Trophoblast cell (in vitro differentiated cells and primary cell): ENCODE measurements at regions not wholly inside any gene's neighbourhood (a gene's known extent, or its start where the extent isn't known, plus 50 kb on each side); places are given as distances from the start of the nearest gene placed in this dataset.

Experiments
- DNase-seq, 2 donors: peaks; one replicate each; pipeline ENCODE4 v3.0.0-alpha.2; 2016
- H2AFZ ChIP-seq: 2 replicates; pipeline ENCODE4 v1.6.1; 2013; ENCODE audit warnings: low read length, moderate library complexity, mild to moderate bottlenecking; ENCODE audit not compliant: insufficient read depth, poor library complexity
- H2AK5ac ChIP-seq: 2 replicates; pipeline ENCODE4 v1.6.1; 2013; ENCODE audit warnings: mild to moderate bottlenecking, low read length
- H2BK120ac ChIP-seq: 2 replicates; pipeline ENCODE4 v1.6.1; 2013; ENCODE audit warnings: low read length, mild to moderate bottlenecking, moderate library complexity; ENCODE audit not compliant: insufficient read depth, poor library complexity
- H2BK12ac ChIP-seq: 2 replicates; pipeline ENCODE4 v1.6.1; 2013; ENCODE audit warnings: mild to moderate bottlenecking, low read length, moderate library complexity
- H2BK5ac ChIP-seq: 2 replicates; pipeline ENCODE4 v1.6.1; 2013; ENCODE audit warnings: low read length, low read depth, moderate library complexity, mild to moderate bottlenecking; ENCODE audit not compliant: poor library complexity
- H3K14ac ChIP-seq: 2 replicates; pipeline ENCODE4 v1.6.1; 2013; ENCODE audit warnings: mild to moderate bottlenecking, low read length
- H3K18ac ChIP-seq: 2 replicates; pipeline ENCODE4 v1.6.1; 2013; ENCODE audit warnings: mild to moderate bottlenecking, low read length
- H3K23ac ChIP-seq: 2 replicates; pipeline ENCODE4 v1.6.1; 2013; ENCODE audit warnings: low read length
- H3K27ac ChIP-seq: 2 replicates; pipeline ENCODE4 v1.5.1; 2013; ENCODE audit warnings: low read depth, mild to moderate bottlenecking, inconsistent platforms, low read length, moderate library complexity
- H3K27me3 ChIP-seq: 2 replicates; pipeline ENCODE4 v1.6.1; 2013; ENCODE audit warnings: inconsistent platforms, mild to moderate bottlenecking, low read length, moderate library complexity; ENCODE audit not compliant: insufficient read depth
- H3K36me3 ChIP-seq, 2 experiments: 1 replicate in 1 of 2; 2 replicates in 1 of 2; pipeline ENCODE4 v1.6.1; 2013; ENCODE audit warnings: low read length in 2 of 2, mild to moderate bottlenecking in 2 of 2, moderate library complexity in 1 of 2; ENCODE audit not compliant: insufficient read depth in 2 of 2, control insufficient read depth in 1 of 2
- H3K4ac ChIP-seq: 2 replicates; pipeline ENCODE4 v1.6.1; 2013; ENCODE audit warnings: low read depth, mild to moderate bottlenecking, low read length, moderate library complexity
- H3K4me1 ChIP-seq, 2 experiments: 1 replicate in 1 of 2; 2 replicates in 1 of 2; pipeline ENCODE4 v1.6.1; 2013; ENCODE audit warnings: low read length in 2 of 2, mild to moderate bottlenecking in 2 of 2, moderate library complexity in 1 of 2; ENCODE audit not compliant: insufficient read depth in 2 of 2, control insufficient read depth in 1 of 2
- H3K4me2 ChIP-seq: 2 replicates; pipeline ENCODE4 v1.6.1; 2013; ENCODE audit warnings: inconsistent platforms, mild to moderate bottlenecking, low read length, moderate library complexity
- H3K4me3 ChIP-seq: 2 replicates; pipeline ENCODE4 v1.5.1; 2013; ENCODE audit warnings: mild to moderate bottlenecking, low read depth, low read length, inconsistent platforms
- H3K79me1 ChIP-seq: one replicate; pipeline ENCODE4 v1.6.1; 2013; ENCODE audit warnings: low read length
- H3K79me2 ChIP-seq: 2 replicates; pipeline ENCODE4 v1.6.1; 2013; ENCODE audit warnings: low read length, mild to moderate bottlenecking; ENCODE audit not compliant: control insufficient read depth, insufficient read depth, poor library complexity
- H3K9ac ChIP-seq: 2 replicates; pipeline ENCODE4 v1.6.1; 2013; ENCODE audit warnings: mild to moderate bottlenecking, low read length
- H3K9me3 ChIP-seq: 2 replicates; pipeline ENCODE4 v1.6.1; 2013; ENCODE audit warnings: low read depth, mild to moderate bottlenecking, control low read depth, inconsistent platforms, low read length; ENCODE audit not compliant: insufficient read depth
- H4K12ac ChIP-seq: 2 replicates; pipeline ENCODE4 v1.6.1; 2013; ENCODE audit warnings: low read depth, mild to moderate bottlenecking, low read length, moderate library complexity
- H4K8ac ChIP-seq: 2 replicates; pipeline ENCODE4 v1.6.1; 2013; ENCODE audit warnings: low read depth, mild to moderate bottlenecking, low read length, moderate library complexity
- H4K91ac ChIP-seq: one replicate; pipeline ENCODE4 v1.6.1; 2013; ENCODE audit warnings: low read depth, mild to moderate bottlenecking, low read length, moderate library complexity
- WGBS: extraction: QIAGEN DNeasy Blood & Tissue Kit; methylation state at CpG from one replicate; pipeline ENCODE4 v1.1.7; 2013; ENCODE audit warnings: missing lambda C conversion rate; ENCODE audit not compliant: insufficient read length, insufficient coverage; ENCODE audit errors: extremely low coverage; 5-methylcytosine and 5-hydroxymethylcytosine counted together

GRCh38 chr2:13950761-13951160 is 681.8 kb upstream of the LRATD1 start:
- no peak overlapping the region for H3K4me3 ChIP-seq
- no peaks in the 10 kb centered on the region for H3K9me3 ChIP-seq
- no peaks in the 10 kb centered on the region for H3K27me3 ChIP-seq
- H3K79me1 ChIP-seq = no peaks in the 10 kb centered on the region
- H3K4me2 ChIP-seq = no peak overlapping the region
- H2BK12ac ChIP-seq = no peak overlapping the region
- no peaks in the 10 kb centered on the region for H3K4me1 ChIP-seq
- no peak overlapping the region for H3K27ac ChIP-seq
- H2AK5ac ChIP-seq = no peak overlapping the region
- no peaks in the 10 kb centered on the region for H3K79me2 ChIP-seq
- no peak overlapping the region for H3K4ac ChIP-seq
- H3K14ac ChIP-seq = no peak overlapping the region
- DNase-seq = no peak
- H4K8ac ChIP-seq = no peak overlapping the region
- WGBS = no CpG with 5 or more reads among the region's 2 CpGs
- no peak overlapping the region for H2AFZ ChIP-seq
- H3K23ac ChIP-seq = no peak overlapping the region
- no peak overlapping the region for H4K91ac ChIP-seq
- H2BK5ac ChIP-seq = no peak overlapping the region
- no peaks in the 10 kb centered on the region for H3K36me3 ChIP-seq
- H3K9ac ChIP-seq = no peak overlapping the region
- H3K18ac ChIP-seq = no peak overlapping the region
- H4K12ac ChIP-seq = no peak overlapping the region
- H2BK120ac ChIP-seq = no peak overlapping the region

DNA sequence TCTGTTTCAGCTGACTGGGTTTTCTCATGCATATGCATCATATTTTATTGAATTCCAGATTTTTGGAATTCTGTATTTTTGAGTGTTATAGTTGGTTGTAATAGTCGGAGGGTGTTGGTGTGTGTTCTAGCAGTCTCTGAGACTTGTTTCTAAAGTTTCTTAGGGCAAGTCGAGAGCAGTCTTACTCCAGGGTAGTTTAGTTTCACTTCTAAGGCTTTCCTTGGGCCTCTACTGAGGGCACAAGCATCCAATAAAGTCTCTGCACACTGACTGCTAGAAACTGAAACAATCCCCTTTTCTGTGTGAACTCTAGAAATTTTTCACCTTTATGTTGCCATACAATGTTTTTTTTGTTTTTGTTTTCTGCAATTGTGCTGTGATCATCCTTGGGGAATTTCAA is 663.7 kb upstream of the LRATD1 start:
- Histone ChIP-seq H2AFZ (no peak overlapping the region), H3K18ac (no peak overlapping the region), H3K4me3 (no peak overlapping the region), H2AK5ac (no peak overlapping the region), H3K9ac (no peak overlapping the region), H3K27ac (no peak overlapping the region), H4K91ac (no peak overlapping the region), H2BK5ac (no peak overlapping the region), H3K23ac (no peak overlapping the region), H3K14ac (no peak overlapping the region), H4K8ac (no peak overlapping the region), H3K4ac (no peak overlapping the region), H3K4me1 (no peaks in the 10 kb centered on the region), H2BK12ac (no peak overlapping the region), H3K36me3 (no peaks in the 10 kb centered on the region), H3K4me2 (no peak overlapping the region), H3K27me3 (no peaks in the 10 kb centered on the region), H2BK120ac (no peak overlapping the region), H3K79me2 (no peaks in the 10 kb centered on the region), H3K79me1 (no peaks in the 10 kb centered on the region), H4K12ac (no peak overlapping the region), H3K9me3 (no peaks in the 10 kb centered on the region)
- no CpG with 5 or more reads among the region's 2 CpGs for WGBS
- DNase-seq = no peak

- Histone ChIP-seq H3K14ac (no peak overlapping the region), H2BK120ac (no peak overlapping the region), H2BK5ac (no peak overlapping the region), H3K9ac (no peak overlapping the region), H3K23ac (no peak overlapping the region), H3K18ac (no peak overlapping the region), H2AK5ac (no peak overlapping the region), H3K4ac (no peak overlapping the region), H3K79me2 (no peaks in the 10 kb centered on the region), H4K91ac (no peak overlapping the region), H2BK12ac (no peak overlapping the region), H3K27me3 (no peaks in the 10 kb centered on the region), H3K4me3 (no peak overlapping the region), H4K8ac (no peak overlapping the region), H3K27ac (no peak overlapping the region), H4K12ac (no peak overlapping the region), H3K9me3 (no peaks in the 10 kb centered on the region), H3K4me2 (no peak overlapping the region), H3K79me1 (no peaks in the 10 kb centered on the region), H3K36me3 (no peaks in the 10 kb centered on the region), H3K4me1 (no peaks in the 10 kb centered on the region), H2AFZ (no peak overlapping the region)
- WGBS = 100% methylated on average over 2 of the region's 8 CpGs
- no peak for DNase-seq
These were observed 646.3 kb upstream of the LRATD1 start for GRCh38 chr2:13986119-13986720.

DNA sequence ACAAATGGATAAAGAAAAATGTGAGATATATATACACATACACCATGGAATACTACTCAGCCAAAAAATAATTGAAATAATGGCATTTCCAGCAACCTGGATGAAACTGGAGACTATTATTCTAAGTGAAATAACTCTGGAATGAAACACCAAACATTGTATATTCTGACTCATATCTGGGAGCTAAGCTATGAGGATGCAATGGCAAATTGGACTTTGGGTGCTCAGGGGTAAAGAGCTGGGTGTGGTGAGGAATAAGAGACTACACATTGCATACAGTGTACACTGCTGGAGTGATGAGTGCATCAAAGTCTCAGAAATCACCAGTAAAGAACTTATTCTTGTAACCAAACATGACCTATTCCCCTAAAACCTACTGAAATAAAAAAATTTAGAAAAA is 636.0 kb upstream of the LRATD1 start:
- Histone ChIP-seq H3K14ac (no peak overlapping the region), H2BK12ac (no peak overlapping the region), H2BK5ac (no peak overlapping the region), H3K4me1 (no peaks in the 10 kb centered on the region), H4K8ac (no peak overlapping the region), H3K4me3 (no peak overlapping the region), H4K12ac (no peak overlapping the region), H3K9ac (no peak overlapping the region), H3K18ac (no peak overlapping the region), H3K36me3 (no peaks in the 10 kb centered on the region), H3K9me3 (no peaks in the 10 kb centered on the region), H3K79me1 (no peaks in the 10 kb centered on the region), H3K4ac (no peak overlapping the region), H3K79me2 (no peaks in the 10 kb centered on the region), H3K27me3 (no peaks in the 10 kb centered on the region), H3K4me2 (no peak overlapping the region), H4K91ac (no peak overlapping the region), H2AK5ac (no peak overlapping the region), H3K23ac (no peak overlapping the region), H3K27ac (no peak overlapping the region), H2AFZ (no peak overlapping the region), H2BK120ac (no peak overlapping the region)
- no peak for DNase-seq
